ENCODE measurements at regions not wholly inside any gene's neighbourhood (a gene's known extent, or its start where the extent isn't known, plus 50 kb on each side); places are given as distances from the start of the nearest gene placed in this dataset.
"Not testable (repeated sequence)": the region's sequence is repeated elsewhere in the genome, so short reads cannot be mapped to it uniquely, and the experiment has no call there.

DNA sequence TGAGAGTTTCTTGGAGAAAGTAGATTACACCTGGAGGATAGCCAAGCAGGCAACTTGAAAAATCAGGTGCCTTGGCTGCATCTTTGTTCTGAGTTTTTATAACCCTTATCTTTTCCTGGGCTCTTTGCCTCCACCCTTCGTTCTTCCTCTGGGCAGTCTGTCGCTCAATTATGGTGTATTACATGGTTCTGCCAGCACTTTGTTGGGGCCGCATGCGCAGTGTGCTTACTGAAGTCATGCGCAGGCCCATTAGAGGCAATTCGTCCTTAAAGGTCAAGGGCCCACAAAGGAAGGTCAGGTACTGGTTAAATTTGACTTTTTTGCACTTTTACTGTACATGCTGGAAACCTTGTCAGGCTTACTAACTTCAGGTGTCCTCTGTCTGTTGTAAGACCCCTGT, 761.9 kb upstream of the SLITRK5 start:
- Histone ChIP-seq H3K9me3 (no peaks in the 10 kb centered on the region), H3K4me3 (no peak overlapping the region), H3K4me1 (no peaks in the 10 kb centered on the region), H3K27me3 (no peaks in the 10 kb centered on the region), H3K36me3 (no peaks in the 10 kb centered on the region), H3K27ac (peak overlapping the region in 1 of 4 donors; percentile 40)
- DNase-seq: peak in 2 of 3 donors; percentile 56 to 75
- no peak for TF ChIP-seq POLR2A (IDR thresholded peaks at IDR 0.05)
- TF ChIP-seq, protein P1, sequence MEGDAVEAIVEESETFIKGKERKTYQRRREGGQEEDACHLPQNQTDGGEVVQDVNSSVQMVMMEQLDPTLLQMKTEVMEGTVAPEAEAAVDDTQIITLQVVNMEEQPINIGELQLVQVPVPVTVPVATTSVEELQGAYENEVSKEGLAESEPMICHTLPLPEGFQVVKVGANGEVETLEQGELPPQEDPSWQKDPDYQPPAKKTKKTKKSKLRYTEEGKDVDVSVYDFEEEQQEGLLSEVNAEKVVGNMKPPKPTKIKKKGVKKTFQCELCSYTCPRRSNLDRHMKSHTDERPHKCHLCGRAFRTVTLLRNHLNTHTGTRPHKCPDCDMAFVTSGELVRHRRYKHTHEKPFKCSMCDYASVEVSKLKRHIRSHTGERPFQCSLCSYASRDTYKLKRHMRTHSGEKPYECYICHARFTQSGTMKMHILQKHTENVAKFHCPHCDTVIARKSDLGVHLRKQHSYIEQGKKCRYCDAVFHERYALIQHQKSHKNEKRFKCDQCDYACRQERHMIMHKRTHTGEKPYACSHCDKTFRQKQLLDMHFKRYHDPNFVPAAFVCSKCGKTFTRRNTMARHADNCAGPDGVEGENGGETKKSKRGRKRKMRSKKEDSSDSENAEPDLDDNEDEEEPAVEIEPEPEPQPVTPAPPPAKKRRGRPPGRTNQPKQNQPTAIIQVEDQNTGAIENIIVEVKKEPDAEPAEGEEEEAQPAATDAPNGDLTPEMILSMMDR (IDR thresholded peaks at IDR 0.05): peak in 1 of 6 experiments; percentile 15

DNA sequence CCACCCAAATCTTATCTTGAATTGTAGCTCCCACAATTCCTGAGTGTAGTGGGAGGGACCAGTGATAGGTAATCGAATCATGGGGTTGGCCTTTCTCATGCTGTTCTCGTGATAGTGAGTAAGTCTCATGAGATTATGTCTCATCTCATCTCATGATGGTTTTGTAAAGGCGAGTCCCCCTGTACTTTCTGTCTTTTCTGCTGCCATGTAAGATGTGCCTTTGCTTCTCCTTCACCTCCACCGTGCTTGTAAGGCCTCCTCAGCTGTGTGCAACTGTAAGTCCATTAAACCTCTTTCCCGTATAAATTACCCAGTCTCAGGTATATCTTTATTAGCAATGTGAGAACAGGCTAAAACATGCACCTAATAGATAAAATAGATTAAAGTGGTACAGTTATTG, 756.4 kb upstream of the SLITRK5 start:
- no peak for DNase-seq
- Histone ChIP-seq H3K4me3 (no peak overlapping the region), H3K27me3 (no peaks in the 10 kb centered on the region), H3K36me3 (no peaks in the 10 kb centered on the region), H3K9me3 (no peaks in the 10 kb centered on the region), H3K27ac (no peak overlapping the region), H3K4me1 (no peaks in the 10 kb centered on the region)
- TF ChIP-seq, protein P1 (IDR thresholded peaks at IDR 0.05): no peak
- TF ChIP-seq POLR2A (IDR thresholded peaks at IDR 0.05): no peak

GRCh38 chr13:86917438-86917837, 753.7 kb upstream of the SLITRK5 start:
- not testable (repeated sequence) for H3K27me3 ChIP-seq, DNase-seq, H3K36me3 ChIP-seq, H3K4me1 ChIP-seq, H3K4me3 ChIP-seq, H3K9me3 ChIP-seq, H3K27ac ChIP-seq

DNA sequence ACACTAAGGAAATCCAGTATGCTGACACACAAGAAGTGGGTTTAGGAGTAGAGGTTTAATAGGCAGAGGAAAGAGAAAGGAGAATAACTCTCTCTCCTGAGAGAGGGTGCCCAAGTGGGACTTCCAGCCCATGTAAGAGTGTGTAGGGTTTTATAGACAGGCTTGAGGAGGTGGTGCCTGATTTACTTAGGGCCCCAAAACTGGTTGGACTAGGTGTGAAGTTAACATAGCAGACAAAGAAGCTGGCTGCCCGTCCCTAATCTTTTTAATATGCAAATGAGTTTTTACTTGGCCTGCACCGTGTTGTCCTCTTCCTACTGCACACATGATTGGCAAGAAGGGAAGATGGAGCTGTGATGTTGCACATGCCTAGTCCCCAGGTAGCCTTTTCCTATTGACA, 752.5 kb upstream of the SLITRK5 start:
- no peak overlapping the region for H3K27ac ChIP-seq
- no peaks in the 10 kb centered on the region for H3K4me1 ChIP-seq
- TF ChIP-seq, protein P1 (IDR thresholded peaks at IDR 0.05): no peak
- TF ChIP-seq POLR2A (IDR thresholded peaks at IDR 0.05): no peak
- no peaks in the 10 kb centered on the region for H3K36me3 ChIP-seq
- no peak overlapping the region for H3K4me3 ChIP-seq
- no peaks in the 10 kb centered on the region for H3K9me3 ChIP-seq
- no peaks in the 10 kb centered on the region for H3K27me3 ChIP-seq
- DNase-seq: no peak

DNA sequence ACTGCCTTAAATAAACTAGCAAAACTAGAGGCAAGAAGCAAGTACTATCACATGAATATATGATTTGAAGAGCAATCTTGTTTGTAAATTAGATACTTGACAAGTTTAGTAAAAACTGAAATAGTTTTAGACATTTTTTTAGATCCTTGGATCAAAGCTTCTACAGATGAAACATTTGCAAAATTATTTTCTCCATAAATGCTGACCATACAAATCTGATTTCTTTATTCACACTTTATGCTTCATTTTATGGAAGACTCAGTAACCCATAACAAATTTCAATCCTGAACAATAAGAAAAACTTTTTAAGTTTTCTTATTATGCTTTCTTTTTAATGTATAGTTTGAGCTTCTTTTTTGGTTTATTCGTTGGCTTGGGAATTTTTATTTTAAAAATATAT, 750.2 kb upstream of the SLITRK5 start:
- no peak for DNase-seq
- TF ChIP-seq POLR2A (IDR thresholded peaks at IDR 0.05): no peak
- TF ChIP-seq, protein P1 (IDR thresholded peaks at IDR 0.05): no peak
- no peak overlapping the region for H3K27ac ChIP-seq
- no peaks in the 10 kb centered on the region for H3K9me3 ChIP-seq
- no peak overlapping the region for H3K4me3 ChIP-seq
- H3K36me3 ChIP-seq: no peaks in the 10 kb centered on the region
- no peaks in the 10 kb centered on the region for H3K4me1 ChIP-seq
- H3K27me3 ChIP-seq: no peaks in the 10 kb centered on the region

DNA sequence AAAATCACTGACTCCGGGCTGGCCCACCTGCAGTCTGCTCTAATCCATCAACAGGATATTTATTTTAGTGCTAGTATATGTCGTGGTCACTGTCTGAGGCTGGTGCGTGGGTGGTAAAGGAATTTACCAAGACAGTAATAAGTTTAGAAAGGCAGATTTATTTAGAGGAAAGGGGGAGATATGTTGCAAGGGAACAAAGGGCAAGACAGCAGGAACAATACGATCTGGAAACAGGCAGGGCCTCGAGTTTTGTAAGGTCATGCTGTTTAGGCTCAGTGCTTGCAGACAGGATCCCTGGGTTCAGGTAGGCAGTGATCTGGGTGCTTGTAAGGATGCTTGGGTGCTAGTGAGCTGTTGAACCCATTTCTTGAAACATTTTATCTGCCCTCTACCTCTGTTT, 748.2 kb upstream of the SLITRK5 start:
- Histone ChIP-seq H3K27me3 (no peaks in the 10 kb centered on the region), H3K36me3 (no peaks in the 10 kb centered on the region), H3K4me1 (no peaks in the 10 kb centered on the region), H3K9me3 (no peaks in the 10 kb centered on the region), H3K4me3 (no peak overlapping the region), H3K27ac (no peak overlapping the region)
- TF ChIP-seq POLR2A (IDR thresholded peaks at IDR 0.05): no peak
- TF ChIP-seq, protein P1 (IDR thresholded peaks at IDR 0.05): no peak
- no peak for DNase-seq

DNA sequence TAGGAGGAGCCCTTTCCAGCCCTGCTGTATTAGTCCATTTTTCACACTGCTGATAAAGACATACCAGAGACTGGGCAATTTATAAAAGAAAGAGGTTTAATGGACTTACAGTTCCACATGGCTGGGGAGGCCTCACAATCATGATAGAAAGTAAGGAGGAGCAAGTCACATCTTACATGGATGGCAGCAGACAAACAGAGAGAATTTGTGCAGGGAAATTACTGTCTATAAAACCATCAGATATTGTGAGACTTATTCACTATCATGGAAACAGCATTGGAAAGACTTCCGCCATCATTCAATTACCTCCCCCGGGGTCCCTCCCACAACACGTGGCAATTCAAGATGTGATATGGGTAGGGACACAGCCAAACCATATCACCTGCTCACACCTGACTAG, 744.3 kb upstream of the SLITRK5 start:
- not testable (repeated sequence) for H3K27me3 ChIP-seq, H3K9me3 ChIP-seq, H3K27ac ChIP-seq, H3K4me1 ChIP-seq, H3K36me3 ChIP-seq, DNase-seq, H3K4me3 ChIP-seq
